Esophagus squamous epithelium (tissue), 5 donors: ENCODE measurements at regions not wholly inside any gene's neighbourhood (a gene's known extent, or its start where the extent isn't known, plus 50 kb on each side); places are given as distances from the start of the nearest gene placed in this dataset.

Source experiments
- DNase-seq: peaks from one replicate; lab custom pipeline; 2025; lab: John Stamatoyannopoulos, UW
- H3K27ac ChIP-seq, 4 donors: fragments of 200-600 bp; sonication (generic); one replicate each; pipeline ENCODE4 v1.5.1; 2016 to 2019; ENCODE audit warnings: mild to moderate bottlenecking in 1 of 4
- H3K27me3 ChIP-seq, 4 donors: fragments of 200-600 bp; sonication (generic); 1 replicate in 3 of 4; 2 replicates in 1 of 4; pipeline versions ENCODE4 v1.5.1 to v1.6.0; 2017 to 2021; ENCODE audit warnings: antibody characterized with exemption in 1 of 4
- H3K36me3 ChIP-seq, 3 donors: fragments of 200-600 bp; sonication (generic); one replicate each; pipeline ENCODE4 v1.5.1; 2016 to 2019
- H3K4me1 ChIP-seq, 3 donors: fragments of 200-600 bp; sonication (generic); one replicate each; pipeline ENCODE4 v1.5.1; 2017 to 2019
- H3K4me3 ChIP-seq, 4 donors: fragments of 200-600 bp; sonication (generic); 1 replicate in 3 of 4; 2 replicates in 1 of 4; pipeline ENCODE4 v1.5.1; 2016 to 2019; ENCODE audit warnings: mild to moderate bottlenecking in 2 of 4, moderate library complexity in 1 of 4
- H3K9me3 ChIP-seq, 3 donors: fragments of 200-600 bp; sonication (generic); one replicate each; pipeline ENCODE4 v1.5.1; 2016 to 2019
- POLR2A ChIP-seq, 4 donors: fragments of 450-650 bp; IDR thresholded peaks; one replicate each; pipeline ENCODE4 v1.6.1; 2017; ENCODE audit warnings: antibody characterized with exemption in 4 of 4, mild to moderate bottlenecking in 4 of 4, moderate library complexity in 3 of 4
- WGBS, 2 donors: methylation state at CpG; one replicate each; pipeline ENCODE4 v1.1.5; 2018; 5-methylcytosine and 5-hydroxymethylcytosine counted together
- intact Hi-C: fragments of 100-400 bp; cut with DNase I; formaldehyde crosslinking; loops from one replicate; pipeline ENCODE4 v1.15.0; 2022
- TF ChIP-seq, protein P1 (sequence below), 6 experiments: fragments of 450-650 bp in 4 of 6; fragments of 200-600 bp in 2 of 6; sonication (generic) in 2 of 6; IDR thresholded peaks; one replicate each; pipeline ENCODE4 v1.5.1; 2016 to 2019; ENCODE audit warnings: antibody characterized with exemption in 6 of 6, mild to moderate bottlenecking in 4 of 6, moderate library complexity in 4 of 6
- donor health status: DM: yes; HTN: yes; CAD: no.

DNA sequence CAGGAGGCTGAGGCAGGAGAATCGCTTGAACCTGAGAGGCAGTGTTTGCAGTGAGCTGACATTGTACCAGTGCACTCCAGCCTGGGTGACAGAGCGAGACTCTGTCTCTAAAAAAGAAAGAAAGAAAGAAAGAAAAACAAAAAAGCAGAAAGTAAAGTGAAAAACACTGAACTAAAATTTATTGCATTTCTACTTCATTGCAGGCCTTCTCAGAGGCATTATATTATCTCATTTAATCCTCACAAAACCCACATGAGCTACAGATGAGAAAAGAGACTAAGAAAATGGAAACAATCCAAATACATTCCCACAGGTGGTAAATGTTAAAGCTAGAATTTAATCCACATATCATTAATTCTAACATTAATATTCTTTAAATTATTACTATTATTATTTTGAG lies 147.2 kb upstream of the FREM2 start:
- Histone ChIP-seq H3K9me3 (no peaks in the 10 kb centered on the region), H3K36me3 (no peaks in the 10 kb centered on the region), H3K4me3 (no peak overlapping the region), H3K27me3 (no peaks in the 10 kb centered on the region), H3K27ac (no peak overlapping the region), H3K4me1 (no peaks in the 10 kb centered on the region)
- no peak for DNase-seq
- TF ChIP-seq, protein P1, sequence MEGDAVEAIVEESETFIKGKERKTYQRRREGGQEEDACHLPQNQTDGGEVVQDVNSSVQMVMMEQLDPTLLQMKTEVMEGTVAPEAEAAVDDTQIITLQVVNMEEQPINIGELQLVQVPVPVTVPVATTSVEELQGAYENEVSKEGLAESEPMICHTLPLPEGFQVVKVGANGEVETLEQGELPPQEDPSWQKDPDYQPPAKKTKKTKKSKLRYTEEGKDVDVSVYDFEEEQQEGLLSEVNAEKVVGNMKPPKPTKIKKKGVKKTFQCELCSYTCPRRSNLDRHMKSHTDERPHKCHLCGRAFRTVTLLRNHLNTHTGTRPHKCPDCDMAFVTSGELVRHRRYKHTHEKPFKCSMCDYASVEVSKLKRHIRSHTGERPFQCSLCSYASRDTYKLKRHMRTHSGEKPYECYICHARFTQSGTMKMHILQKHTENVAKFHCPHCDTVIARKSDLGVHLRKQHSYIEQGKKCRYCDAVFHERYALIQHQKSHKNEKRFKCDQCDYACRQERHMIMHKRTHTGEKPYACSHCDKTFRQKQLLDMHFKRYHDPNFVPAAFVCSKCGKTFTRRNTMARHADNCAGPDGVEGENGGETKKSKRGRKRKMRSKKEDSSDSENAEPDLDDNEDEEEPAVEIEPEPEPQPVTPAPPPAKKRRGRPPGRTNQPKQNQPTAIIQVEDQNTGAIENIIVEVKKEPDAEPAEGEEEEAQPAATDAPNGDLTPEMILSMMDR (IDR thresholded peaks at IDR 0.05), result no peak
- no peak for TF ChIP-seq POLR2A (IDR thresholded peaks at IDR 0.05)
- intact Hi-C loops, result no loop called here
- WGBS, 2 donors, result 89 to 92% methylated on average over 2 of the region's 2 CpGs

DNA sequence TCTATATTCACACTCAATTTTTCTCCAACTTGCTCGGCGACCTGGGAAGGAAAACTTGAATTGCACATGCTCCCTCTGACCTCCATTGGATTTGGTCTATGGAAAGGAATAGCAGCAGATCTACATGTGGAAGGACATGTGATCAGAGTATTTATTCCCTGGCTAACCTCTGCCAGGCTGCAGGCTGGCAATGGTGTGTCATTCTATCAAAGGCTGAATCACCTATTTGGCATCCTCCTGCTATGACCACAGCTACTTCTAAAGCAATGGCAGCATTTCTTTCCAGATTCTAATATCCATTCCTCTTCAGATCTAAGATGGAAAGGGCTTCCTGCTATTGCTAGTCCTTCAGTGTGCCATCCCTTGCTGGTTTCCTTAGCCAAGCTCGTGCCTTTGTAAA lies 144.3 kb upstream of the FREM2 start:
- Histone ChIP-seq H3K36me3 (no peaks in the 10 kb centered on the region), H3K4me1 (no peaks in the 10 kb centered on the region), H3K9me3 (no peaks in the 10 kb centered on the region), H3K27me3 (no peaks in the 10 kb centered on the region), H3K27ac (no peak overlapping the region), H3K4me3 (no peak overlapping the region)
- no peak for DNase-seq
- no peak for TF ChIP-seq POLR2A (IDR thresholded peaks at IDR 0.05)
- TF ChIP-seq, protein P1 (IDR thresholded peaks at IDR 0.05), result no peak
- 44 to 49% methylated on average over 3 of the region's 3 CpGs for WGBS, 2 donors
- intact Hi-C loops, result no loop called here

DNA sequence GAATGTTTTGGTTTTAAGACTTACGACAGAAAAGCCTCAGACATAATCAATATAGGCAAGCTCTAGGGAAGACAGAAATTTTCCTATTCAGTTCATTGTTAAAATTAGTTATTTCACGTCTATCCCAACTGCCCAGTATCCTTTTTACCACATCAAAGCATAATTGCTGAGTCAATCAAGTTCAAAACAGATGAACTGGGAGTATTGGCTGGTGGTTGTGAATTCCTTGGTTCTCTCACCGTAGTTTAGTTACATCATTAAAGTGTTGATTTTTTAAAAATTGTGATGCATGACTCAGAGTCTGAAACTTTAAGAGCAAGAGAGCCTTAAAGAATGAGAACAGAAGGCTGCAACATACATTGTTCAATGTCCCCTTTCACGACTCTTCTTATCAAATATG lies 143.3 kb upstream of the FREM2 start:
- no peaks in the 10 kb centered on the region for H3K36me3 ChIP-seq
- no peaks in the 10 kb centered on the region for H3K9me3 ChIP-seq
- H3K4me3 ChIP-seq, result no peak overlapping the region
- no peak for DNase-seq
- TF ChIP-seq POLR2A (IDR thresholded peaks at IDR 0.05), result no peak
- TF ChIP-seq, protein P1 (IDR thresholded peaks at IDR 0.05), result no peak
- H3K27me3 ChIP-seq, result no peaks in the 10 kb centered on the region
- intact Hi-C loops, result no loop called here
- WGBS, 2 donors, result 45 to 53% methylated on average over 4 of the region's 4 CpGs
- no peaks in the 10 kb centered on the region for H3K4me1 ChIP-seq
- no peak overlapping the region for H3K27ac ChIP-seq

DNA sequence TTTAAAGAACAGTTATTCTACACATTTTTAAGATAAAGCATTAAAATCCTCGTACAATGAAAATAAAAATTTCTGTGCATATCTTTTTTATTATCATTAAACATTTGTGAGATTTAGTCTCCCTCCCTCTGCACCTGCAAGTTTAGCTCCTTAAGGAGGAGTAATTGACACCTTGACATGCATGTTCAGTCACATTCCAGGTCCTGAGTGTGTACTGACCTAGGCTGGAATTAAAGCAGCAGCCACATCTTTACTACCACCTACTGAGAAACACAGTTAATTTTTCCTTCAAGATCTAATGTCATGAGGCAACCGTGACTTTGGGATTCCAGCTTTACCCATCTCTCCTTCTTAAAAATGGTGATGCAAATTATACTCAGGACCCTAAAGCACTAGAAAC lies 123.1 kb upstream of the FREM2 start:
- Histone ChIP-seq H3K27me3 (no peaks in the 10 kb centered on the region), H3K9me3 (no peaks in the 10 kb centered on the region), H3K4me1 (no peaks in the 10 kb centered on the region), H3K4me3 (no peak overlapping the region), H3K27ac (no peak overlapping the region), H3K36me3 (no peaks in the 10 kb centered on the region)
- WGBS, 2 donors, result 58 to 60% methylated on average over 2 of the region's 2 CpGs
- no peak for DNase-seq
- intact Hi-C loops, result no loop called here
- TF ChIP-seq POLR2A (IDR thresholded peaks at IDR 0.05), result no peak
- TF ChIP-seq, protein P1 (IDR thresholded peaks at IDR 0.05), result no peak

DNA sequence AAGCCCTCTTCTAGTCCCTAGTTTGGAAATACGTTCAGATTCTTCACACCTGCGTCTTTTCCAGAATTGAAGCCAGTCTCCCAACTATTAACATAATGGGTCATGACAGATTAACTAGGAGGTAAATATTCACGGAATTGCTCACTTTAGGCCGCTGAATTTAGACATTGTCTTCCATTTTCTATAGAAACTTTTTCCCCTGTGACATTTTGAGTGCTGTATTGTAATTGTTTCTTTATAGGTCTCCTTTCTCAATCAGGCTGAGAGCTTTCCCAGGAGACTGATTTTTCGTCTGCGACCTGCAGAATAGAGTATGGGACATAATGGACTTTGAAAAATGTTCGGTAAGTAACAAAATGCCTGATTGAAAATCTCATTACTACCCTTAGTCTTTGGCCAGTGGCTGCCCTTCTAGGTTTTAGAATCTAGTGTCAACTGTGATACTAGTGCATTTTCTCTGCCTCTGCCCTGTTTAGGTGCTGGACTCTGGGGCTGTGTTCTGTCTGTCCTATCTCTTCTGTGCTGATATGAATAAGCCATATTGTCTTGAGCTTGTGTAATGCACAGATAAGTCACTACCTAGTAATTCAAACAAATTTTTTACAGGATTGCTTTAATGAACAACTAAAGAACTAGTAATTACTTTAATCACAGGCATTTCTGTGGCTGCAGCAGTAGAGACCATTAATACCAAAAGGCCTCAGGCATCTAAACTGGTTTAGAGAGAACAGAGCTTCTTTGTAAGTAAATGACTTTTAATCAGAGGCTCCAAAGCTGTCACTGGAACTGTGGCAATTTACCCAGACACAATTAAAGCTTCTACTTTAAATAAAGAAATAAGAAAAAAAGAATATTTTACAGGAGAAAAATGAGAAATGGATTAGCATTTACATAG lies 122.4 kb upstream of the FREM2 start:
- Histone ChIP-seq H3K4me1 (no peaks in the 10 kb centered on the region), H3K27ac (no peak overlapping the region), H3K27me3 (no peaks in the 10 kb centered on the region), H3K4me3 (no peak overlapping the region), H3K36me3 (no peaks in the 10 kb centered on the region), H3K9me3 (no peaks in the 10 kb centered on the region)
- intact Hi-C loops, result no loop called here
- no peak for TF ChIP-seq POLR2A (IDR thresholded peaks at IDR 0.05)
- TF ChIP-seq, protein P1 (IDR thresholded peaks at IDR 0.05), result no peak
- WGBS, 2 donors, result 62 to 69% methylated on average over 7 of the region's 7 CpGs
- DNase-seq, result no peak
